GM13976 (cell line): ENCODE measurements at regions not wholly inside any gene's neighbourhood (a gene's known extent, or its start where the extent isn't known, plus 50 kb on each side); places are given as distances from the start of the nearest gene placed in this dataset.

Experiments used
- DNase-seq: peaks from one replicate; pipeline ENCODE4 v3.0.0; 2012; ENCODE audit warnings: low spot score
- CTCF ChIP-seq: IDR thresholded peaks from 2 replicates; pipeline ENCODE4 v1.5.1; 2012; ENCODE audit warnings: borderline replicate concordance, mild to moderate bottlenecking; ENCODE audit not compliant: insufficient read depth; ENCODE audit errors: extremely low read depth, missing control alignments, control extremely low read depth
- in situ Hi-C: fragments of 300-500 bp; cut with MboI; formaldehyde crosslinking; loops from one replicate; pipeline ENCODE4 v1.12.0; 2022; ENCODE audit warnings: low sequenced_read_pairs, mixed read lengths, inconsistent platforms; ENCODE audit not compliant: unreplicated experiment

- TF ChIP-seq CTCF: no peak
- in situ Hi-C loops: no loop called here
- DNase-seq: no peak
Measured at GRCh38 chr10:2813693-2814092, 253.7 kb upstream of the PFKP start.

- no peak for DNase-seq
- in situ Hi-C loops: no loop called here
Measured at GRCh38 chr10:2813286-2813685, 254.1 kb upstream of the PFKP start.

GRCh38 chr10:2812631-2813030, 254.7 kb upstream of the PFKP start:
- no peak for TF ChIP-seq CTCF
- in situ Hi-C loops: no loop called here
- DNase-seq: no peak

More at GRCh38 chr10:2813286-2813685, 254.1 kb upstream of the PFKP start:
- no peak for TF ChIP-seq CTCF

GRCh38 chr10:2800178-2800577, 267.2 kb upstream of the PFKP start:
- TF ChIP-seq CTCF: no peak
- in situ Hi-C loops: no loop called here

GRCh38 chr10:2798336-2799022, 268.9 kb upstream of the PFKP start:
- DNase-seq: no peak
- in situ Hi-C loops: no loop called here
- no peak for TF ChIP-seq CTCF

More at GRCh38 chr10:2800178-2800577, 267.2 kb upstream of the PFKP start:
- DNase-seq: no peak

- in situ Hi-C loops: no loop called here
Measured at GRCh38 chr10:2791774-2792443, 275.4 kb upstream of the PFKP start.

More at GRCh38 chr10:2791774-2792443, 275.4 kb upstream of the PFKP start:
- no peak for DNase-seq
- TF ChIP-seq CTCF: no peak
